K562 (cell line): ENCODE measurements at regions not wholly inside any gene's neighbourhood (a gene's known extent, or its start where the extent isn't known, plus 50 kb on each side); places are given as distances from the start of the nearest gene placed in this dataset.

ENCODE experiments used
- ATAC-seq: fragments of 200-7000 bp; cut with Tn5 transposase; 3 replicates; pipeline ENCODE4 v1.9.1; 2020; ENCODE audit warnings: moderate library complexity
- BruUV-seq: library from RNA; stranded (reverse); fragments of 400-500 nt; replicated peaks from 2 replicates; lab custom pipeline; 2021; lab: Mats Ljungman, UMichigan
- CTCF ChIA-PET: fragments of 300-600 bp; formaldehyde crosslinking; extraction: SDS; loops from one replicate; lab custom pipeline; 2021; ENCODE audit warnings: low intra/inter-chr PET ratio; lab: Yijun Ruan, JAX
- POLR2A ChIA-PET: fragments of 300-600, 350-650 bp; sonication (Branson Sonifier 250); formaldehyde crosslinking; extraction: SDS; loops from one replicate; lab custom pipeline; 2021; ENCODE audit warnings: antibody characterized with exemption, inconsistent platforms; lab: Yijun Ruan, JAX
- DNase-seq, 4 experiments: peaks; one replicate each; pipeline versions ENCODE4 v3.0.0 to v3.0.0-alpha.2; 2011 to 2018; ENCODE audit warnings: low spot score in 3 of 4, mixed read lengths in 3 of 4; ENCODE audit errors: extremely low read depth in 1 of 4
- FAIRE-seq: peaks from 2 replicates; lab custom pipeline; 2011; peaks lifted over from hg19 to GRCh38; lab: Jason Lieb, UNC
- H2AFZ ChIP-seq: 2 replicates; pipeline ENCODE4 v1.6.0; 2011; ENCODE audit warnings: low read depth, low read length, control low read depth, inconsistent platforms
- H3K27ac ChIP-seq: fragments of 200-600 bp; 3 replicates; pipeline ENCODE4 v1.8.0; 2011; ENCODE audit warnings: low read depth, mild to moderate bottlenecking, control low read depth, inconsistent platforms, low read length, moderate library complexity, mixed read lengths; ENCODE audit errors: extremely low read depth
- H3K27me3 ChIP-seq, 2 experiments: fragments of 300-600 bp in 1 of 2; 2 replicates in 1 of 2; 3 replicates in 1 of 2; pipeline versions ENCODE4 v1.6.0 to v1.8.0; 2011; ENCODE audit warnings: inconsistent platforms in 2 of 2, low read length in 2 of 2, mild to moderate bottlenecking in 1 of 2, mixed read lengths in 1 of 2, moderate library complexity in 1 of 2; ENCODE audit not compliant: control insufficient read depth in 2 of 2, insufficient read depth in 2 of 2
- H3K36me3 ChIP-seq: fragments of 300-600 bp; 3 replicates; pipeline ENCODE4 v1.8.0; 2011; ENCODE audit warnings: mild to moderate bottlenecking, low read length, inconsistent platforms; ENCODE audit not compliant: control insufficient read depth, insufficient read depth
- H3K4me1 ChIP-seq, 2 experiments: fragments of 200-600 bp in 1 of 2; replicated peaks in 1 of 2; 2 replicates in 1 of 2; 3 replicates in 1 of 2; pipeline versions ENCODE4 v1.5.1 to v1.8.0; 2011; ENCODE audit warnings: inconsistent platforms in 2 of 2, low read length in 2 of 2, mild to moderate bottlenecking in 1 of 2, mixed read lengths in 1 of 2, moderate library complexity in 1 of 2; ENCODE audit not compliant: control insufficient read depth in 2 of 2, insufficient read depth in 2 of 2
- H3K4me2 ChIP-seq: 2 replicates; pipeline ENCODE4 v1.6.1; 2011; ENCODE audit warnings: low read length, control low read depth, inconsistent platforms, mixed read lengths; ENCODE audit not compliant: insufficient read depth
- H3K4me3 ChIP-seq: fragments of 200-600 bp; sonication (generic), shearing (Covaris generic); 2 replicates; pipeline ENCODE4 v1.5.1; 2016; ENCODE audit warnings: control low read depth, inconsistent platforms
- H3K79me2 ChIP-seq: fragments of 200-600 bp; 3 replicates; pipeline ENCODE4 v1.8.0; 2011; ENCODE audit warnings: low read length, inconsistent platforms; ENCODE audit not compliant: control insufficient read depth, insufficient read depth
- H3K9ac ChIP-seq, 2 experiments: 2 replicates each; pipeline versions ENCODE4 v1.6.0 to v1.6.1; 2011; ENCODE audit warnings: low read depth in 2 of 2, low read length in 2 of 2, control low read depth in 1 of 2, inconsistent platforms in 1 of 2, mild to moderate bottlenecking in 1 of 2, mixed read lengths in 1 of 2; ENCODE audit not compliant: insufficient read depth in 1 of 2
- H3K9me1 ChIP-seq: one replicate; pipeline ENCODE4 v1.6.0; 2011; ENCODE audit warnings: inconsistent platforms, mild to moderate bottlenecking, low read length, moderate library complexity; ENCODE audit not compliant: control insufficient read depth, insufficient read depth
- H3K9me3 ChIP-seq: replicated peaks from 2 replicates; pipeline ENCODE4 v1.5.1; 2011; ENCODE audit warnings: low read depth, low read length, inconsistent platforms; ENCODE audit not compliant: control insufficient read depth, insufficient read depth
- H4K20me1 ChIP-seq: replicated peaks from 2 replicates; pipeline ENCODE4 v1.6.1; 2011; ENCODE audit warnings: low read length, inconsistent platforms, mixed read lengths; ENCODE audit not compliant: control insufficient read depth, insufficient read depth
- HMGXB4 ChIP-seq: sonication (generic); formaldehyde crosslinking; IDR thresholded peaks from 2 replicates; pipeline ENCODE4 v1.8.1; 2023; ENCODE audit warnings: mild to moderate bottlenecking, missing genetic modification reagents
- ZNF695 ChIP-seq: fragments of 450-650 bp; formaldehyde crosslinking; IDR thresholded peaks from 2 replicates; pipeline ENCODE4 v1.4.0; 2020; ENCODE audit warnings: mild to moderate bottlenecking, moderate library complexity
- ZNF740 ChIP-seq, 3 experiments: fragments of 200-800 bp in 1 of 3; sonication (Bioruptor generic) in 1 of 3; sonication (generic) in 1 of 3; formaldehyde crosslinking in 1 of 3; IDR thresholded peaks; 2 replicates each; pipeline versions ENCODE4 v1.6.1 to v1.8.0; 2016 to 2022; ENCODE audit warnings: mild to moderate bottlenecking in 2 of 3, missing compliant biosample characterization in 2 of 3, missing genetic modification characterization in 2 of 3, missing genetic modification reagents in 1 of 3
- WGBS: fragments of 100-300 bp; shearing (Covaris generic); methylation state at CpG from one replicate; pipeline ENCODE4 v1.1.6; 2016; ENCODE audit warnings: low coverage, mixed read lengths; ENCODE audit not compliant: insufficient coverage; ENCODE audit errors: missing lambda C conversion rate; 5-methylcytosine and 5-hydroxymethylcytosine counted together
- in situ Hi-C: fragments of 300-500 bp; cut with MboI; formaldehyde crosslinking; loops from 4 replicates; pipeline ENCODE4 v1.15.0; 2018; ENCODE audit warnings: inconsistent platforms, mixed read lengths
- intact Hi-C: fragments of 100-400 bp; cut with micrococcal nuclease; formaldehyde crosslinking; loops from 2 replicates; pipeline ENCODE4 v1.14.2; 2022
- TF ChIP-seq, protein P1 (sequence below): sonication (generic); formaldehyde crosslinking; IDR thresholded peaks from 2 replicates; pipeline ENCODE4 v1.8.0; 2022; ENCODE audit warnings: mild to moderate bottlenecking, missing genetic modification reagents
- TF ChIP-seq, protein P2 (sequence below): IDR thresholded peaks from 2 replicates; pipeline ENCODE4 v1.6.1; 2014; ENCODE audit warnings: antibody characterized with exemption

GRCh38 chr1:228989992-228990827 is 254.9 kb downstream of the RHOU start:
- ATAC-seq (peak; percentile 42; the same call in 2 of the 3 replicates), FAIRE-seq (no peak), DNase-seq (no peak)
- H3K9me3 ChIP-seq, result no peaks in the 10 kb centered on the region
- H3K36me3 ChIP-seq, result no peaks in the 10 kb centered on the region
- H3K9ac ChIP-seq, result no peak overlapping the region
- H3K9me1 ChIP-seq, result no peaks in the 10 kb centered on the region
- no peak overlapping the region for H2AFZ ChIP-seq
- H3K4me1 ChIP-seq, result peaks cover 0 to 3% of the 10 kb centered on the region in 2 experiments; a peak in 1 of 5 replicates
- no peaks in the 10 kb centered on the region for H4K20me1 ChIP-seq
- BruUV-seq, result no TSS peak
- ChIA-PET CTCF (no interaction called here), POLR2A (interaction anchor here (1.1 to 1.4 kb wide), 3 partner anchors 11 to 42 kb away, joined by 3 to 4 read pairs (median 3); no protein-coding TSS in a partner anchor)
- intact Hi-C loops (no loop called here), in situ Hi-C loops (no loop called here)
- H3K27me3 ChIP-seq, result peaks cover 42 to 55% of the 10 kb centered on the region in 2 experiments
- no peak overlapping the region for H3K4me3 ChIP-seq
- no peaks in the 10 kb centered on the region for H3K79me2 ChIP-seq
- H3K4me2 ChIP-seq, result no peak overlapping the region
- TF ChIP-seq, protein P1, sequence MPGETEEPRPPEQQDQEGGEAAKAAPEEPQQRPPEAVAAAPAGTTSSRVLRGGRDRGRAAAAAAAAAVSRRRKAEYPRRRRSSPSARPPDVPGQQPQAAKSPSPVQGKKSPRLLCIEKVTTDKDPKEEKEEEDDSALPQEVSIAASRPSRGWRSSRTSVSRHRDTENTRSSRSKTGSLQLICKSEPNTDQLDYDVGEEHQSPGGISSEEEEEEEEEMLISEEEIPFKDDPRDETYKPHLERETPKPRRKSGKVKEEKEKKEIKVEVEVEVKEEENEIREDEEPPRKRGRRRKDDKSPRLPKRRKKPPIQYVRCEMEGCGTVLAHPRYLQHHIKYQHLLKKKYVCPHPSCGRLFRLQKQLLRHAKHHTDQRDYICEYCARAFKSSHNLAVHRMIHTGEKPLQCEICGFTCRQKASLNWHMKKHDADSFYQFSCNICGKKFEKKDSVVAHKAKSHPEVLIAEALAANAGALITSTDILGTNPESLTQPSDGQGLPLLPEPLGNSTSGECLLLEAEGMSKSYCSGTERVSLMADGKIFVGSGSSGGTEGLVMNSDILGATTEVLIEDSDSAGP (CRISPR knock-in tag), result no peak
- no peak for TF ChIP-seq ZNF695 (CRISPR knock-in tag)
- no peak for TF ChIP-seq HMGXB4 (CRISPR knock-in tag)
- TF ChIP-seq, protein P2, sequence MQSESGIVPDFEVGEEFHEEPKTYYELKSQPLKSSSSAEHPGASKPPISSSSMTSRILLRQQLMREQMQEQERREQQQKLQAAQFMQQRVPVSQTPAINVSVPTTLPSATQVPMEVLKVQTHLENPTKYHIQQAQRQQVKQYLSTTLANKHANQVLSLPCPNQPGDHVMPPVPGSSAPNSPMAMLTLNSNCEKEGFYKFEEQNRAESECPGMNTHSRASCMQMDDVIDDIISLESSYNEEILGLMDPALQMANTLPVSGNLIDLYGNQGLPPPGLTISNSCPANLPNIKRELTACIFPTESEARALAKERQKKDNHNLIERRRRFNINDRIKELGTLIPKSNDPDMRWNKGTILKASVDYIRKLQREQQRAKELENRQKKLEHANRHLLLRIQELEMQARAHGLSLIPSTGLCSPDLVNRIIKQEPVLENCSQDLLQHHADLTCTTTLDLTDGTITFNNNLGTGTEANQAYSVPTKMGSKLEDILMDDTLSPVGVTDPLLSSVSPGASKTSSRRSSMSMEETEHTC, result no peak
- no peak for TF ChIP-seq ZNF740 (CRISPR knock-in tag; IDR thresholded peaks at IDR 0.05)
- no peak for TF ChIP-seq ZNF740 (tag; IDR thresholded peaks at IDR 0.05)
- H3K27ac ChIP-seq, result no peak overlapping the region
- WGBS, result 7% methylated on average over 12 of the region's 12 CpGs
